ENCODE measurements at regions not wholly inside any gene's neighbourhood (a gene's known extent, or its start where the extent isn't known, plus 50 kb on each side); places are given as distances from the start of the nearest gene placed in this dataset.

DNA sequence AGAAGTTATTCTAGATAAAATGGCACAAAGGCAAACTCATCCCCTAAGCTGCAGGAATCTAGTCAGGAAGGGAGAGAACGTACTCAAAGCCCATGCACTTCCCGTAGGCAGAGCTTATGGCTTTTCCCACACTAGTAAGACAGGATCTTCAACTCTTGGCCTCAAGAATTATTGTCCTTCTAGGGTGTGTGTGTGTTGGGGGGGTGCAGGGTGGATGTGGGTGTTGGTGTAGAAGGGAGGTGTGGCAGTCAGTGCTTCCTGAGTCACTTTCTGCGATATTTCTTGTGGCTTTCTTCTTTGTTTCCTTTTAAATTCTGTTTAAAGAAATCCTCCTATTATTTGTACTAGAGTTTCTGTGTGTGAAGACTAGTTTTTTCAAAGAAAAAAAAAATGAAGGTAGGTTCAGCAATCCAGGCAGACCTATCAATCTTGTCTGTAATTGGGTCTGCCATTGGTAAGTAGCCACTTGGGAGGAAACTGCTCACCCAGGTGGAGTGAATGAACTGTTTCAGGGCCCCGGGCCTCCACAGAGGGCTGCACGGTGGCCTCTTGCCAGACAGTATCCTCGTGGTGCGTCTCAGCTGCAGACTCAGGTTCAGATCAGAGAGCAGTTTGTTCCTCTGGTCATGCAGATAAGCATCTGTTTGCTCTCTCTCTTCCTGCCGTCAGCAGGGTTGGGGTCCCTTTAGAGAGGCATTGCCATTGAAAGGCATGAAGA, 131.9 kb downstream of the NPR3 start:
- DNase-seq (no peak), ATAC-seq (peak in 1 of 8 donors; percentile 61)
- 40 to 60% methylated on average over 8 of the region's 8 CpGs for WGBS, 2 donors
- intact Hi-C loops (cut with DNase I), result no loop called here
- Histone ChIP-seq H3K4me3 (no peak overlapping the region), H3K36me3 (no peaks in the 10 kb centered on the region), H3K9me3 (no peaks in the 10 kb centered on the region), H3K27ac (no peak overlapping the region), H3K4me1 (peaks cover 0 to 4% (median 0%) of the 10 kb centered on the region in 9 donors), H3K27me3 (no peaks in the 10 kb centered on the region)
- TF ChIP-seq, protein P1, sequence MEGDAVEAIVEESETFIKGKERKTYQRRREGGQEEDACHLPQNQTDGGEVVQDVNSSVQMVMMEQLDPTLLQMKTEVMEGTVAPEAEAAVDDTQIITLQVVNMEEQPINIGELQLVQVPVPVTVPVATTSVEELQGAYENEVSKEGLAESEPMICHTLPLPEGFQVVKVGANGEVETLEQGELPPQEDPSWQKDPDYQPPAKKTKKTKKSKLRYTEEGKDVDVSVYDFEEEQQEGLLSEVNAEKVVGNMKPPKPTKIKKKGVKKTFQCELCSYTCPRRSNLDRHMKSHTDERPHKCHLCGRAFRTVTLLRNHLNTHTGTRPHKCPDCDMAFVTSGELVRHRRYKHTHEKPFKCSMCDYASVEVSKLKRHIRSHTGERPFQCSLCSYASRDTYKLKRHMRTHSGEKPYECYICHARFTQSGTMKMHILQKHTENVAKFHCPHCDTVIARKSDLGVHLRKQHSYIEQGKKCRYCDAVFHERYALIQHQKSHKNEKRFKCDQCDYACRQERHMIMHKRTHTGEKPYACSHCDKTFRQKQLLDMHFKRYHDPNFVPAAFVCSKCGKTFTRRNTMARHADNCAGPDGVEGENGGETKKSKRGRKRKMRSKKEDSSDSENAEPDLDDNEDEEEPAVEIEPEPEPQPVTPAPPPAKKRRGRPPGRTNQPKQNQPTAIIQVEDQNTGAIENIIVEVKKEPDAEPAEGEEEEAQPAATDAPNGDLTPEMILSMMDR (IDR thresholded peaks at IDR 0.05), result no peak

DNA sequence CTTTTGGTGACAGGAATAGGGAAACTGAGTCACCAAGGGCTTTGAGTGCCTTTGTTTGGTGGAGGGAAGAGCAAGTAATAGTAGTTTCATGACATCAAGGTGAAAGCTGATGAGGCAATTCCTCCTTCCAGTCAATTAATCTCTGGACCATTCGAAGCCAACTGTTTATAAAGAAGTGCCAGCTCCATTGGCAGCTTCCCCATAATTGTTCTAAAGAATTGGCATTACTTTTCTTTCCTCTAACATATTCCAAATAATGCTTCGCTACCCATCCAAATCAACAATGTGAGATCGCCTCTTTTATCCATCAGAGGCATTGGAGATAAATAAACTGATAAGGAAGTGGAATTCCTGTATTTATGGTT, 132.4 kb downstream of the NPR3 start:
- Histone ChIP-seq H3K4me3 (no peak overlapping the region), H3K9me3 (no peaks in the 10 kb centered on the region), H3K27me3 (no peaks in the 10 kb centered on the region), H3K36me3 (no peaks in the 10 kb centered on the region), H3K4me1 (peaks cover 0 to 4% (median 0%) of the 10 kb centered on the region in 9 donors), H3K27ac (no peak overlapping the region)
- DNase-seq (no peak), ATAC-seq (no peak)
- intact Hi-C loops (cut with DNase I), result no loop called here
- WGBS, 2 donors, result 57 to 78% methylated on average over 3 of the region's 3 CpGs
- TF ChIP-seq, protein P1 (IDR thresholded peaks at IDR 0.05), result no peak

DNA sequence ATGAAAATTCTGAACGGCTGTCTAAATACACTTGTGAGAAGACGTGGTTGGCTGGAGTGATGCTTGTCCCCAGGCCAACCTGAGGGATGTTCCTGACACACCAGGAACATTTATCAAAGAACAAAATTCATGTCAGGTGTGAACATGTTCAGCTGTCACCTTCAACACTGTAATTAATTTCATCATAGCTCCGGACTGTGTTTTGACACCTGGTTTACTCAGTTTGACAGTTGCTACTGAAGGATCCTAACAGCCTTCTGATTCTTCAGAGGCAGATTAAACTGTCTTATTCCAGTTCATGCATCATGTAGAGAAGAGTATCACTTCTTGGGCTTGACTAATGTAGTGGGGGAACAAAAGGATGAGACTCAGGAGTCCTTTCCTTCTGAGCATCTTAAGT, 134.1 kb downstream of the NPR3 start:
- H3K27ac ChIP-seq, result no peak overlapping the region
- TF ChIP-seq, protein P1 (IDR thresholded peaks at IDR 0.05), result no peak
- DNase-seq (no peak), ATAC-seq (no peak)
- H3K9me3 ChIP-seq, result no peaks in the 10 kb centered on the region
- WGBS, 2 donors, result 78 to 86% methylated on average over 3 of the region's 3 CpGs
- no peaks in the 10 kb centered on the region for H3K27me3 ChIP-seq
- intact Hi-C loops (cut with DNase I), result no loop called here
- no peak overlapping the region for H3K4me3 ChIP-seq
- no peaks in the 10 kb centered on the region for H3K36me3 ChIP-seq
- peaks cover 0 to 4% (median 0%) of the 10 kb centered on the region in 9 donors for H3K4me1 ChIP-seq

DNA sequence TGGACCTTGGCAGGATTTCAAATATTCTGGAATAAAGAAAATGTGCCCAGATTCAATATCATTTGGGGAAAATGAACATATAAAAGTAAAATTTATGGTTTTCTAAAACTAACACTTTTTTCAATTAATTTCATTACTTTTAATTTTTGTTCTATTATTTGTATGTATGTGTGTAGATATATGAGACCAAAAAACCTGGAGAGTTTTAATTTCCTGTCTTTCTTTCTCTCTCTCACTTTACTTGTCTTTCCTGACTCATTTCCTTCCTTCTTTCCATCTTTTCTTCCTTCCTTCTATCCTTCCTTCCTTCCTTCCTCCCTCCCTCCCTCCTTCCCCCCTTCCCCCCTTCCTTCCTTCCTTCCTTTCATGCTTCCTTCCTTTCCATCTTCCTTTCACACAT, 137.0 kb downstream of the NPR3 start:
- H3K9me3 ChIP-seq, result no peaks in the 10 kb centered on the region
- intact Hi-C loops (cut with DNase I), result no loop called here

More for the DNA sequence above, 137.0 kb downstream of the NPR3 start:
- no peak for ATAC-seq
- Histone ChIP-seq H3K36me3 (no peaks in the 10 kb centered on the region), H3K27ac (no peak overlapping the region), H3K4me3 (no peak overlapping the region), H3K27me3 (no peaks in the 10 kb centered on the region), H3K4me1 (peaks cover 0 to 12% (median 0%) of the 10 kb centered on the region in 9 donors)
- TF ChIP-seq, protein P1 (IDR thresholded peaks at IDR 0.05), result no peak
- no peak for DNase-seq

Data from heart right ventricle (tissue), 16 donors.